IMR-90 (cell line): ENCODE measurements at regions not wholly inside any gene's neighbourhood (a gene's known extent, or its start where the extent isn't known, plus 50 kb on each side); places are given as distances from the start of the nearest gene placed in this dataset.

Experiments
- ATAC-seq: fragments of 200-7000 bp; cut with Tn5 transposase; 2 replicates; pipeline ENCODE4 v1.9.1; 2020; ENCODE audit warnings: low read depth, mild to moderate bottlenecking, moderate library complexity
- BruUV-seq: library from RNA; stranded (reverse); fragments of 400-500 nt; replicated peaks from 2 replicates; lab custom pipeline; 2021; lab: Mats Ljungman, UMichigan
- CTCF ChIA-PET: fragments of 300-600 bp; formaldehyde crosslinking; extraction: SDS; loops from one replicate; lab custom pipeline; 2021; ENCODE audit warnings: antibody characterized with exemption; lab: Yijun Ruan, JAX
- POLR2A ChIA-PET: fragments of 300-600 bp; sonication (Branson Sonifier 250); formaldehyde crosslinking; loops from one replicate; lab custom pipeline; 2022; ENCODE audit warnings: antibody characterized with exemption; ENCODE audit not compliant: unreplicated experiment; lab: Charles Lee
- DNase-seq: peaks from one replicate; pipeline ENCODE4 v3.0.0; 2013
- H2AFZ ChIP-seq: replicated peaks from 2 replicates; pipeline ENCODE3; 2013; ENCODE audit warnings: low read length, mild to moderate bottlenecking; ENCODE audit not compliant: poor library complexity
- H2AK5ac ChIP-seq: 2 replicates; pipeline ENCODE4 v1.6.1; 2013; ENCODE audit warnings: low read depth, low read length, inconsistent platforms
- H2AK9ac ChIP-seq: replicated peaks from 2 replicates; pipeline ENCODE3; 2013; ENCODE audit warnings: mild to moderate bottlenecking, low read depth, low read length, moderate library complexity; ENCODE audit not compliant: poor library complexity
- H2BK120ac ChIP-seq: 2 replicates; pipeline ENCODE4 v1.6.1; 2013; ENCODE audit warnings: low read depth, low read length, inconsistent platforms
- H2BK15ac ChIP-seq: 3 replicates; pipeline ENCODE4 v1.6.1; 2013; ENCODE audit warnings: low read depth, low read length, inconsistent platforms
- H2BK20ac ChIP-seq: 2 replicates; pipeline ENCODE4 v1.6.1; 2013; ENCODE audit warnings: low read depth, mild to moderate bottlenecking, inconsistent platforms, low read length, moderate library complexity
- H2BK5ac ChIP-seq: 2 replicates; pipeline ENCODE4 v1.6.1; 2013; ENCODE audit warnings: mild to moderate bottlenecking, low read depth, low read length, inconsistent platforms; ENCODE audit not compliant: poor library complexity, severe bottlenecking
- H3K14ac ChIP-seq: replicated peaks from 2 replicates; pipeline ENCODE4 v1.6.1; 2013; ENCODE audit warnings: low read depth, low read length, inconsistent platforms
- H3K18ac ChIP-seq: 2 replicates; pipeline ENCODE4 v1.6.1; 2013; ENCODE audit warnings: low read depth, low read length, control low read depth
- H3K23ac ChIP-seq: 2 replicates; pipeline ENCODE4 v1.6.1; 2013; ENCODE audit warnings: low read depth, low read length, inconsistent platforms
- H3K27ac ChIP-seq: 2 replicates; pipeline ENCODE4 v1.5.1; 2013; ENCODE audit warnings: mild to moderate bottlenecking, control low read depth, low read length; ENCODE audit not compliant: insufficient read depth
- H3K27me3 ChIP-seq: 2 replicates; pipeline ENCODE4 v1.6.1; 2013; ENCODE audit warnings: low read length; ENCODE audit not compliant: control insufficient read depth, insufficient read depth
- H3K36me3 ChIP-seq: 2 replicates; pipeline ENCODE4 v1.6.1; 2013; ENCODE audit warnings: low read length, mixed read lengths; ENCODE audit not compliant: control insufficient read depth, insufficient read depth
- H3K4ac ChIP-seq: 2 replicates; pipeline ENCODE4 v1.6.1; 2013; ENCODE audit warnings: low read depth, low read length, inconsistent platforms
- H3K4me1 ChIP-seq: 2 replicates; pipeline ENCODE4 v1.6.1; 2013; ENCODE audit warnings: low read length, mixed read lengths; ENCODE audit not compliant: control insufficient read depth, insufficient read depth
- H3K4me2 ChIP-seq: 2 replicates; pipeline ENCODE4 v1.6.1; 2013; ENCODE audit warnings: low read depth, mild to moderate bottlenecking, control low read depth, low read length, moderate library complexity
- H3K4me3 ChIP-seq: 2 replicates; pipeline ENCODE4 v1.5.1; 2013; ENCODE audit warnings: low read depth, mild to moderate bottlenecking, control low read depth, low read length, moderate library complexity; ENCODE audit not compliant: insufficient read depth
- H3K56ac ChIP-seq: 2 replicates; pipeline ENCODE4 v1.6.1; 2013; ENCODE audit warnings: low read length, inconsistent platforms; ENCODE audit not compliant: insufficient read depth; ENCODE audit errors: extremely low read depth
- H3K79me1 ChIP-seq, 2 experiments: 2 replicates each; pipeline ENCODE4 v1.6.1; 2013; ENCODE audit warnings: low read length in 2 of 2, inconsistent platforms in 1 of 2, low read depth in 1 of 2
- H3K9ac ChIP-seq: 2 replicates; pipeline ENCODE4 v1.6.1; 2013; ENCODE audit warnings: low read depth, low read length, control low read depth
- H3K9me1 ChIP-seq: 2 replicates; pipeline ENCODE4 v1.6.1; 2013; ENCODE audit warnings: low read length, inconsistent platforms; ENCODE audit not compliant: insufficient read depth
- H3K9me3 ChIP-seq: 2 replicates; pipeline ENCODE4 v1.6.1; 2013; ENCODE audit warnings: low read length; ENCODE audit not compliant: control insufficient read depth, insufficient read depth
- H4K20me1 ChIP-seq: 2 replicates; pipeline ENCODE4 v1.6.1; 2013; ENCODE audit warnings: low read length, inconsistent platforms; ENCODE audit not compliant: insufficient read depth
- H4K5ac ChIP-seq: 2 replicates; pipeline ENCODE4 v1.6.1; 2013; ENCODE audit warnings: mild to moderate bottlenecking, low read depth, low read length, control low read depth
- H4K8ac ChIP-seq, 2 experiments: 2 replicates each; pipeline ENCODE4 v1.6.1; 2013; ENCODE audit warnings: low read depth in 2 of 2, low read length in 2 of 2, control low read depth in 1 of 2, inconsistent platforms in 1 of 2
- H4K91ac ChIP-seq: 2 replicates; pipeline ENCODE4 v1.6.1; 2013; ENCODE audit warnings: low read depth, low read length, inconsistent platforms; ENCODE audit not compliant: insufficient read depth
- BHLHE40 ChIP-seq: fragments of 150-350 bp; IDR thresholded peaks from 2 replicates; pipeline ENCODE4 v1.6.1; 2016; ENCODE audit warnings: mild to moderate bottlenecking, low read depth, low read length
- CTCF ChIP-seq: conservative IDR thresholded peaks from 2 replicates; pipeline ENCODE4 v1.5.1; 2012; ENCODE audit warnings: mild to moderate bottlenecking, low read depth, low read length, improper control_type of control experiment
- ELK1 ChIP-seq: fragments of 150-350 bp; IDR thresholded peaks from 2 replicates; pipeline ENCODE4 v1.6.1; 2016; ENCODE audit warnings: low read depth, mild to moderate bottlenecking, low read length, moderate library complexity, borderline replicate concordance
- FOS ChIP-seq: fragments of 150-350 bp; IDR thresholded peaks from 2 replicates; pipeline ENCODE4 v1.6.1; 2016; ENCODE audit warnings: low read depth, low read length
- MAFK ChIP-seq: IDR thresholded peaks from 2 replicates; pipeline ENCODE4 v1.6.1; 2012; ENCODE audit warnings: low read depth, low read length, improper control_type of control experiment
- POLR2A ChIP-seq: IDR thresholded peaks from 2 replicates; pipeline ENCODE4 v1.6.1; 2012; ENCODE audit warnings: mild to moderate bottlenecking, low read depth, low read length
- RCOR1 ChIP-seq: IDR thresholded peaks from 2 replicates; pipeline ENCODE4 v1.6.1; 2012; ENCODE audit warnings: mild to moderate bottlenecking, low read length, improper control_type of control experiment; ENCODE audit not compliant: insufficient replicate concordance
- WGBS, 2 experiments: methylation state at CpG; one replicate each; pipeline versions ENCODE4 v1.1.5 to v1.1.7; 2013; ENCODE audit warnings: missing lambda C conversion rate in 2 of 2; ENCODE audit not compliant: insufficient read length in 1 of 2; ENCODE audit errors: extremely low coverage in 2 of 2; 5-methylcytosine and 5-hydroxymethylcytosine counted together
- dilution Hi-C: fragments of 300-500 bp; cut with HindIII; formaldehyde crosslinking; loops from one replicate; pipeline ENCODE4 v1.14.3; 2018; ENCODE audit warnings: low sequenced_read_pairs; ENCODE audit not compliant: unreplicated experiment
- in situ Hi-C: fragments of 300-500 bp; cut with MboI; formaldehyde crosslinking; loops from 3 replicates; pipeline ENCODE4 v1.14.3; 2019; ENCODE audit warnings: low sequenced_read_pairs, inconsistent platforms, mixed read lengths
- intact Hi-C: fragments of 100-400 bp; cut with micrococcal nuclease; formaldehyde crosslinking; loops from 2 replicates; pipeline ENCODE4 v1.10.0; 2022

GRCh38 chr3:70743754-70744153 is 431.3 kb upstream of the MDFIC2 start:
- H3K4me1 ChIP-seq: no peaks in the 10 kb centered on the region
- no peak overlapping the region for H2BK20ac ChIP-seq
- H3K23ac ChIP-seq: no peak overlapping the region
- BruUV-seq: no TSS peak
- no peak overlapping the region for H3K18ac ChIP-seq
- no peak overlapping the region for H2BK15ac ChIP-seq
- H2AK9ac ChIP-seq: no peak overlapping the region
- TF ChIP-seq POLR2A (no peak), BHLHE40 (no peak), MAFK (no peak), RCOR1 (no peak), ELK1 (no peak), FOS (no peak), CTCF (no peak)
- POLR2A ChIA-PET: no interaction called here
- H2AK5ac ChIP-seq: no peak overlapping the region
- no peaks in the 10 kb centered on the region for H3K9me1 ChIP-seq
- dilution Hi-C loops: no loop called here
- H3K27me3 ChIP-seq: no peaks in the 10 kb centered on the region
- no peak overlapping the region for H3K27ac ChIP-seq
- H4K8ac ChIP-seq: no peak overlapping the region
- ATAC-seq: no peak
- no peak overlapping the region for H2BK120ac ChIP-seq
- WGBS, 2 experiments: no CpG with 5 or more reads among the region's 2 CpGs
- H3K79me1 ChIP-seq: no peaks in the 10 kb centered on the region
- in situ Hi-C loops: no loop called here
- no peaks in the 10 kb centered on the region for H4K20me1 ChIP-seq
- no peak overlapping the region for H3K4me3 ChIP-seq
- no peak overlapping the region for H3K4me2 ChIP-seq
- no peak overlapping the region for H4K91ac ChIP-seq
- no peak overlapping the region for H2BK5ac ChIP-seq
- no peak for DNase-seq
- no peaks in the 10 kb centered on the region for H3K9me3 ChIP-seq
- H2AFZ ChIP-seq: no peak overlapping the region
- H3K4ac ChIP-seq: no peak overlapping the region
- CTCF ChIA-PET: interaction anchor here (0.6 kb wide), 1 partner anchor 47 kb away, joined by 3 read pairs; no protein-coding TSS in a partner anchor
- intact Hi-C loops: no loop called here
- no peak overlapping the region for H4K5ac ChIP-seq
- H3K56ac ChIP-seq: no peak overlapping the region
- H3K36me3 ChIP-seq: no peaks in the 10 kb centered on the region
- no peak overlapping the region for H3K9ac ChIP-seq
- H3K14ac ChIP-seq: no peak overlapping the region
